IMR-90 (cell line): ENCODE measurements at regions not wholly inside any gene's neighbourhood (a gene's known extent, or its start where the extent isn't known, plus 50 kb on each side); places are given as distances from the start of the nearest gene placed in this dataset.

Experiments used
- ATAC-seq: fragments of 200-7000 bp; cut with Tn5 transposase; 2 replicates; pipeline ENCODE4 v1.9.1; 2020; ENCODE audit warnings: low read depth, mild to moderate bottlenecking, moderate library complexity
- BruUV-seq: library from RNA; stranded (reverse); fragments of 400-500 nt; replicated peaks from 2 replicates; lab custom pipeline; 2021; lab: Mats Ljungman, UMichigan
- CTCF ChIA-PET: fragments of 300-600 bp; formaldehyde crosslinking; extraction: SDS; loops from one replicate; lab custom pipeline; 2021; ENCODE audit warnings: antibody characterized with exemption; lab: Yijun Ruan, JAX
- POLR2A ChIA-PET: fragments of 300-600 bp; sonication (Branson Sonifier 250); formaldehyde crosslinking; loops from one replicate; lab custom pipeline; 2022; ENCODE audit warnings: antibody characterized with exemption; ENCODE audit not compliant: unreplicated experiment; lab: Charles Lee
- DNase-seq: peaks from one replicate; pipeline ENCODE4 v3.0.0; 2013
- H2AFZ ChIP-seq: replicated peaks from 2 replicates; pipeline ENCODE3; 2013; ENCODE audit warnings: low read length, mild to moderate bottlenecking; ENCODE audit not compliant: poor library complexity
- H2AK5ac ChIP-seq: 2 replicates; pipeline ENCODE4 v1.6.1; 2013; ENCODE audit warnings: low read depth, low read length, inconsistent platforms
- H2AK9ac ChIP-seq: replicated peaks from 2 replicates; pipeline ENCODE3; 2013; ENCODE audit warnings: mild to moderate bottlenecking, low read depth, low read length, moderate library complexity; ENCODE audit not compliant: poor library complexity
- H2BK120ac ChIP-seq: 2 replicates; pipeline ENCODE4 v1.6.1; 2013; ENCODE audit warnings: low read depth, low read length, inconsistent platforms
- H2BK15ac ChIP-seq: 3 replicates; pipeline ENCODE4 v1.6.1; 2013; ENCODE audit warnings: low read depth, low read length, inconsistent platforms
- H2BK20ac ChIP-seq: 2 replicates; pipeline ENCODE4 v1.6.1; 2013; ENCODE audit warnings: low read depth, mild to moderate bottlenecking, inconsistent platforms, low read length, moderate library complexity
- H2BK5ac ChIP-seq: 2 replicates; pipeline ENCODE4 v1.6.1; 2013; ENCODE audit warnings: mild to moderate bottlenecking, low read depth, low read length, inconsistent platforms; ENCODE audit not compliant: poor library complexity, severe bottlenecking
- H3K14ac ChIP-seq: replicated peaks from 2 replicates; pipeline ENCODE4 v1.6.1; 2013; ENCODE audit warnings: low read depth, low read length, inconsistent platforms
- H3K18ac ChIP-seq: 2 replicates; pipeline ENCODE4 v1.6.1; 2013; ENCODE audit warnings: low read depth, low read length, control low read depth
- H3K23ac ChIP-seq: 2 replicates; pipeline ENCODE4 v1.6.1; 2013; ENCODE audit warnings: low read depth, low read length, inconsistent platforms
- H3K27ac ChIP-seq: 2 replicates; pipeline ENCODE4 v1.5.1; 2013; ENCODE audit warnings: mild to moderate bottlenecking, control low read depth, low read length; ENCODE audit not compliant: insufficient read depth
- H3K27me3 ChIP-seq: 2 replicates; pipeline ENCODE4 v1.6.1; 2013; ENCODE audit warnings: low read length; ENCODE audit not compliant: control insufficient read depth, insufficient read depth
- H3K36me3 ChIP-seq: 2 replicates; pipeline ENCODE4 v1.6.1; 2013; ENCODE audit warnings: low read length, mixed read lengths; ENCODE audit not compliant: control insufficient read depth, insufficient read depth
- H3K4ac ChIP-seq: 2 replicates; pipeline ENCODE4 v1.6.1; 2013; ENCODE audit warnings: low read depth, low read length, inconsistent platforms
- H3K4me1 ChIP-seq: 2 replicates; pipeline ENCODE4 v1.6.1; 2013; ENCODE audit warnings: low read length, mixed read lengths; ENCODE audit not compliant: control insufficient read depth, insufficient read depth
- H3K4me2 ChIP-seq: 2 replicates; pipeline ENCODE4 v1.6.1; 2013; ENCODE audit warnings: low read depth, mild to moderate bottlenecking, control low read depth, low read length, moderate library complexity
- H3K4me3 ChIP-seq: 2 replicates; pipeline ENCODE4 v1.5.1; 2013; ENCODE audit warnings: low read depth, mild to moderate bottlenecking, control low read depth, low read length, moderate library complexity; ENCODE audit not compliant: insufficient read depth
- H3K56ac ChIP-seq: 2 replicates; pipeline ENCODE4 v1.6.1; 2013; ENCODE audit warnings: low read length, inconsistent platforms; ENCODE audit not compliant: insufficient read depth; ENCODE audit errors: extremely low read depth
- H3K79me1 ChIP-seq, 2 experiments: 2 replicates each; pipeline ENCODE4 v1.6.1; 2013; ENCODE audit warnings: low read length in 2 of 2, inconsistent platforms in 1 of 2, low read depth in 1 of 2
- H3K9ac ChIP-seq: 2 replicates; pipeline ENCODE4 v1.6.1; 2013; ENCODE audit warnings: low read depth, low read length, control low read depth
- H3K9me1 ChIP-seq: 2 replicates; pipeline ENCODE4 v1.6.1; 2013; ENCODE audit warnings: low read length, inconsistent platforms; ENCODE audit not compliant: insufficient read depth
- H3K9me3 ChIP-seq: 2 replicates; pipeline ENCODE4 v1.6.1; 2013; ENCODE audit warnings: low read length; ENCODE audit not compliant: control insufficient read depth, insufficient read depth
- H4K20me1 ChIP-seq: 2 replicates; pipeline ENCODE4 v1.6.1; 2013; ENCODE audit warnings: low read length, inconsistent platforms; ENCODE audit not compliant: insufficient read depth
- H4K5ac ChIP-seq: 2 replicates; pipeline ENCODE4 v1.6.1; 2013; ENCODE audit warnings: mild to moderate bottlenecking, low read depth, low read length, control low read depth
- H4K8ac ChIP-seq, 2 experiments: 2 replicates each; pipeline ENCODE4 v1.6.1; 2013; ENCODE audit warnings: low read depth in 2 of 2, low read length in 2 of 2, control low read depth in 1 of 2, inconsistent platforms in 1 of 2
- H4K91ac ChIP-seq: 2 replicates; pipeline ENCODE4 v1.6.1; 2013; ENCODE audit warnings: low read depth, low read length, inconsistent platforms; ENCODE audit not compliant: insufficient read depth
- BHLHE40 ChIP-seq: fragments of 150-350 bp; IDR thresholded peaks from 2 replicates; pipeline ENCODE4 v1.6.1; 2016; ENCODE audit warnings: mild to moderate bottlenecking, low read depth, low read length
- CTCF ChIP-seq: conservative IDR thresholded peaks from 2 replicates; pipeline ENCODE4 v1.5.1; 2012; ENCODE audit warnings: mild to moderate bottlenecking, low read depth, low read length, improper control_type of control experiment
- ELK1 ChIP-seq: fragments of 150-350 bp; IDR thresholded peaks from 2 replicates; pipeline ENCODE4 v1.6.1; 2016; ENCODE audit warnings: low read depth, mild to moderate bottlenecking, low read length, moderate library complexity, borderline replicate concordance
- RAD21 ChIP-seq: IDR thresholded peaks from 2 replicates; pipeline ENCODE4 v1.6.1; 2012; ENCODE audit warnings: low read length, improper control_type of control experiment
- SMC3 ChIP-seq: fragments of 150-350 bp; IDR thresholded peaks from 2 replicates; pipeline ENCODE4 v1.6.1; 2016; ENCODE audit warnings: low read depth, mild to moderate bottlenecking, antibody characterized with exemption, low read length, moderate library complexity
- WGBS, 2 experiments: methylation state at CpG; one replicate each; pipeline versions ENCODE4 v1.1.5 to v1.1.7; 2013; ENCODE audit warnings: missing lambda C conversion rate in 2 of 2; ENCODE audit not compliant: insufficient read length in 1 of 2; ENCODE audit errors: extremely low coverage in 2 of 2; 5-methylcytosine and 5-hydroxymethylcytosine counted together
- dilution Hi-C: fragments of 300-500 bp; cut with HindIII; formaldehyde crosslinking; loops from one replicate; pipeline ENCODE4 v1.14.3; 2018; ENCODE audit warnings: low sequenced_read_pairs; ENCODE audit not compliant: unreplicated experiment
- in situ Hi-C: fragments of 300-500 bp; cut with MboI; formaldehyde crosslinking; loops from 3 replicates; pipeline ENCODE4 v1.14.3; 2019; ENCODE audit warnings: low sequenced_read_pairs, inconsistent platforms, mixed read lengths
- intact Hi-C: fragments of 100-400 bp; cut with micrococcal nuclease; formaldehyde crosslinking; loops from 2 replicates; pipeline ENCODE4 v1.10.0; 2022

- no peak overlapping the region for H3K4me3 ChIP-seq
- CTCF ChIA-PET = interaction anchor here (0.7 to 2.2 kb wide), 30 partner anchors 8 to 292 kb away, joined by 3 to 21 read pairs (median 4); partner anchors contain the start of gene MYOCD
Observed at GRCh38 chr17:12545877-12546513, 119.7 kb upstream of the MYOCD start.

More at GRCh38 chr17:12545877-12546513, 119.7 kb upstream of the MYOCD start:
- Histone ChIP-seq H4K8ac (peak overlapping the region in 1 of 2 experiments; percentile 83; a peak in 2 of 4 replicates), H3K9me1 (0 out of 2 replicates have a peak, but pooled peaks cover 2% of the 10 kb centered on the region), H3K23ac (no peak overlapping the region), H3K4me2 (no peak overlapping the region), H4K91ac (peak overlapping the region; percentile 82), H3K9me3 (no peaks in the 10 kb centered on the region), H2BK5ac (no peak overlapping the region), H3K56ac (no peak overlapping the region), H3K27ac (no peak overlapping the region), H2AK5ac (0 out of 2 replicates have a peak overlapping the region, but pooled peaks have one; percentile 67), H4K20me1 (no peaks in the 10 kb centered on the region), H3K36me3 (no peaks in the 10 kb centered on the region), H3K4me1 (peaks cover 4% of the 10 kb centered on the region; the same call in 1 of the 2 replicates), H3K27me3 (no peaks in the 10 kb centered on the region), H4K5ac (peak overlapping the region; percentile 76; the same call in 1 of the 2 replicates), H2BK20ac (peak overlapping the region; percentile 93), H3K18ac (peak overlapping the region; percentile 46; the same call in 1 of the 2 replicates), H3K9ac (no peak overlapping the region), H2BK15ac (peak overlapping the region; percentile 60; the same call in 1 of the 3 replicates), H2BK120ac (peak overlapping the region; percentile 83), H3K79me1 (0 out of 4 replicates have a peak, but pooled peaks cover 0 to 4% of the 10 kb centered on the region in 2 experiments), H2AFZ (peak overlapping the region; percentile 75), H3K14ac (no peak overlapping the region), H3K4ac (peak overlapping the region; percentile 57), H2AK9ac (no peak overlapping the region)
- intact Hi-C loops = loop anchor here (1.0 to 5.0 kb wide), 5 partner anchors 121 to 457 kb away; no protein-coding TSS in a partner anchor
- POLR2A ChIA-PET = no interaction called here
- in situ Hi-C loops = loop anchor here (5.0 to 10.0 kb wide), 2 partner anchors 121 to 291 kb away; partner anchors contain the start of gene MYOCD
- WGBS, 2 experiments = 50% methylated on average over 2 of the region's 9 CpGs; no CpG with 5 or more reads in 1 of the 2 experiments
- TF ChIP-seq ELK1 (no peak), CTCF (peak; percentile 70), RAD21 (peak; percentile 75), SMC3 (peak; percentile 76), BHLHE40 (no peak)
- peak; percentile 63 for DNase-seq
- ATAC-seq = peak; percentile 88
- BruUV-seq = no TSS peak
- dilution Hi-C loops = no loop called here
